ENCODE measurements at regions not wholly inside any gene's neighbourhood (a gene's known extent, or its start where the extent isn't known, plus 50 kb on each side); places are given as distances from the start of the nearest gene placed in this dataset.

- no peaks in the 10 kb centered on the region for H3K36me3 ChIP-seq
- H3K4me3 ChIP-seq (ENCODE audit: low read depth in 1 of 2, low read length in 1 of 2): no peak overlapping the region
- H3K9me3 ChIP-seq: no peaks in the 10 kb centered on the region
- H3K4me1 ChIP-seq (ENCODE audit: control insufficient read depth in 1 of 2, insufficient read depth in 1 of 2, low read depth in 1 of 2, low read length in 1 of 2): no peaks in the 10 kb centered on the region
- no peaks in the 10 kb centered on the region for H3K27me3 ChIP-seq
- no peak overlapping the region for H3K27ac ChIP-seq
- no peak for TF ChIP-seq CTCF (IDR thresholded peaks at IDR 0.05)
Observed at GRCh38 chr13:40240293-40240692, 426.1 kb downstream of the FOXO1 start.

- TF ChIP-seq CTCF (IDR thresholded peaks at IDR 0.05): no peak
- H3K4me3 ChIP-seq (ENCODE audit: low read depth in 1 of 2, low read length in 1 of 2): no peak overlapping the region
- H3K27me3 ChIP-seq: no peaks in the 10 kb centered on the region
- H3K27ac ChIP-seq: no peak overlapping the region
- no peaks in the 10 kb centered on the region for H3K36me3 ChIP-seq
- H3K4me1 ChIP-seq (ENCODE audit: control insufficient read depth in 1 of 2, insufficient read depth in 1 of 2, low read depth in 1 of 2, low read length in 1 of 2): no peaks in the 10 kb centered on the region
- H3K9me3 ChIP-seq: no peaks in the 10 kb centered on the region
Observed at GRCh38 chr13:40241125-40241798, 425.2 kb downstream of the FOXO1 start.

GRCh38 chr13:40243047-40243446 is 423.4 kb downstream of the FOXO1 start:
- Histone ChIP-seq H3K27ac (no peak overlapping the region), H3K4me1 (ENCODE audit: control insufficient read depth in 1 of 2, insufficient read depth in 1 of 2, low read depth in 1 of 2, low read length in 1 of 2) (no peaks in the 10 kb centered on the region), H3K9me3 (no peaks in the 10 kb centered on the region), H3K36me3 (no peaks in the 10 kb centered on the region), H3K4me3 (ENCODE audit: low read depth in 1 of 2, low read length in 1 of 2) (no peak overlapping the region), H3K27me3 (no peaks in the 10 kb centered on the region)
- TF ChIP-seq CTCF (IDR thresholded peaks at IDR 0.05): no peak

GRCh38 chr13:40243982-40244381 is 422.5 kb downstream of the FOXO1 start:
- H3K27ac ChIP-seq: no peak overlapping the region
- H3K9me3 ChIP-seq: no peaks in the 10 kb centered on the region
- H3K4me1 ChIP-seq (ENCODE audit: control insufficient read depth in 1 of 2, insufficient read depth in 1 of 2, low read depth in 1 of 2, low read length in 1 of 2): no peaks in the 10 kb centered on the region
- no peaks in the 10 kb centered on the region for H3K27me3 ChIP-seq
- no peak for TF ChIP-seq CTCF (IDR thresholded peaks at IDR 0.05)
- H3K4me3 ChIP-seq (ENCODE audit: low read depth in 1 of 2, low read length in 1 of 2): no peak overlapping the region
- H3K36me3 ChIP-seq: no peaks in the 10 kb centered on the region

GRCh38 chr13:40245567-40245966 is 420.9 kb downstream of the FOXO1 start:
- Histone ChIP-seq H3K36me3 (no peaks in the 10 kb centered on the region), H3K27ac (no peak overlapping the region), H3K27me3 (no peaks in the 10 kb centered on the region), H3K4me1 (ENCODE audit: control insufficient read depth in 1 of 2, insufficient read depth in 1 of 2, low read depth in 1 of 2, low read length in 1 of 2) (no peaks in the 10 kb centered on the region), H3K4me3 (ENCODE audit: low read depth in 1 of 2, low read length in 1 of 2) (no peak overlapping the region), H3K9me3 (no peaks in the 10 kb centered on the region)
- no peak for TF ChIP-seq CTCF (IDR thresholded peaks at IDR 0.05)
